ENCODE measurements at regions not wholly inside any gene's neighbourhood (a gene's known extent, or its start where the extent isn't known, plus 50 kb on each side); places are given as distances from the start of the nearest gene placed in this dataset.

GRCh38 chr4:170671171-170671570, 581.4 kb upstream of the AADAT start (continued):
- TF ChIP-seq, protein P1, sequence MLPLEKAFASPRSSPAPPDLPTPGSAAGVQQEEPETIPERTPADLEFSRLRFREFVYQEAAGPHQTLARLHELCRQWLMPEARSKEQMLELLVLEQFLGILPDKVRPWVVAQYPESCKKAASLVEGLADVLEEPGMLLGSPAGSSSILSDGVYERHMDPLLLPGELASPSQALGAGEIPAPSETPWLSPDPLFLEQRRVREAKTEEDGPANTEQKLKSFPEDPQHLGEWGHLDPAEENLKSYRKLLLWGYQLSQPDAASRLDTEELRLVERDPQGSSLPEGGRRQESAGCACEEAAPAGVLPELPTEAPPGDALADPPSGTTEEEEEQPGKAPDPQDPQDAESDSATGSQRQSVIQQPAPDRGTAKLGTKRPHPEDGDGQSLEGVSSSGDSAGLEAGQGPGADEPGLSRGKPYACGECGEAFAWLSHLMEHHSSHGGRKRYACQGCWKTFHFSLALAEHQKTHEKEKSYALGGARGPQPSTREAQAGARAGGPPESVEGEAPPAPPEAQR (CRISPR knock-in tag; IDR thresholded peaks at IDR 0.05): no peak
- no peak for TF ChIP-seq SOX15 (CRISPR knock-in tag; IDR thresholded peaks at IDR 0.05)
- no peak for TF ChIP-seq ZMAT4 (CRISPR knock-in tag; IDR thresholded peaks at IDR 0.05)
- no peak for TF ChIP-seq GTF2I (CRISPR knock-in tag; conservative IDR thresholded peaks at IDR 0.05)
- TF ChIP-seq HMGA2 (CRISPR knock-in tag; IDR thresholded peaks at IDR 0.05): no peak
- no peak for TF ChIP-seq FOXP1 (CRISPR knock-in tag; IDR thresholded peaks at IDR 0.05; ENCODE audit: borderline replicate concordance)
- no peak for TF ChIP-seq GRHL2 (CRISPR knock-in tag; IDR thresholded peaks at IDR 0.05; ENCODE audit: insufficient replicate concordance, severe bottlenecking)
- no peak for TF ChIP-seq CREB1 (CRISPR knock-in tag; IDR thresholded peaks at IDR 0.05)

- no peaks in the 10 kb centered on the region for H3K36me3 Mint-ChIP-seq
- H3K9me3 Mint-ChIP-seq: no peaks in the 10 kb centered on the region
- DNase-seq (ENCODE audit: low spot score): no peak
- peaks cover 6% of the 10 kb centered on the region for H3K4me1 Mint-ChIP-seq
- TF ChIP-seq ZMAT4 (CRISPR knock-in tag; IDR thresholded peaks at IDR 0.05) (no peak), JUN (CRISPR knock-in tag; IDR thresholded peaks at IDR 0.05) (no peak), NFE2L1 (CRISPR knock-in tag; IDR thresholded peaks at IDR 0.05) (no peak), MXD4 (CRISPR knock-in tag; IDR thresholded peaks at IDR 0.05; ENCODE audit: borderline replicate concordance) (no peak), ZBTB21 (CRISPR knock-in tag; IDR thresholded peaks at IDR 0.05; ENCODE audit: borderline replicate concordance) (no peak), ZNF138 (CRISPR knock-in tag; conservative IDR thresholded peaks at IDR 0.05) (no peak), TP53 (CRISPR knock-in tag; IDR thresholded peaks at IDR 0.05) (no peak)
- no peak overlapping the region for H3K27ac Mint-ChIP-seq
- no peak for ATAC-seq
- ChIA-PET CTCF (no interaction called here), POLR2A (no interaction called here)
- no peaks in the 10 kb centered on the region for H3K27me3 Mint-ChIP-seq (ENCODE audit: low read depth)
- no peak overlapping the region for H3K4me3 Mint-ChIP-seq
These were observed 578.1 kb upstream of the AADAT start for GRCh38 chr4:170667814-170668213.

GRCh38 chr4:170666909-170667308, 577.2 kb upstream of the AADAT start:
- TF ChIP-seq, protein P2, sequence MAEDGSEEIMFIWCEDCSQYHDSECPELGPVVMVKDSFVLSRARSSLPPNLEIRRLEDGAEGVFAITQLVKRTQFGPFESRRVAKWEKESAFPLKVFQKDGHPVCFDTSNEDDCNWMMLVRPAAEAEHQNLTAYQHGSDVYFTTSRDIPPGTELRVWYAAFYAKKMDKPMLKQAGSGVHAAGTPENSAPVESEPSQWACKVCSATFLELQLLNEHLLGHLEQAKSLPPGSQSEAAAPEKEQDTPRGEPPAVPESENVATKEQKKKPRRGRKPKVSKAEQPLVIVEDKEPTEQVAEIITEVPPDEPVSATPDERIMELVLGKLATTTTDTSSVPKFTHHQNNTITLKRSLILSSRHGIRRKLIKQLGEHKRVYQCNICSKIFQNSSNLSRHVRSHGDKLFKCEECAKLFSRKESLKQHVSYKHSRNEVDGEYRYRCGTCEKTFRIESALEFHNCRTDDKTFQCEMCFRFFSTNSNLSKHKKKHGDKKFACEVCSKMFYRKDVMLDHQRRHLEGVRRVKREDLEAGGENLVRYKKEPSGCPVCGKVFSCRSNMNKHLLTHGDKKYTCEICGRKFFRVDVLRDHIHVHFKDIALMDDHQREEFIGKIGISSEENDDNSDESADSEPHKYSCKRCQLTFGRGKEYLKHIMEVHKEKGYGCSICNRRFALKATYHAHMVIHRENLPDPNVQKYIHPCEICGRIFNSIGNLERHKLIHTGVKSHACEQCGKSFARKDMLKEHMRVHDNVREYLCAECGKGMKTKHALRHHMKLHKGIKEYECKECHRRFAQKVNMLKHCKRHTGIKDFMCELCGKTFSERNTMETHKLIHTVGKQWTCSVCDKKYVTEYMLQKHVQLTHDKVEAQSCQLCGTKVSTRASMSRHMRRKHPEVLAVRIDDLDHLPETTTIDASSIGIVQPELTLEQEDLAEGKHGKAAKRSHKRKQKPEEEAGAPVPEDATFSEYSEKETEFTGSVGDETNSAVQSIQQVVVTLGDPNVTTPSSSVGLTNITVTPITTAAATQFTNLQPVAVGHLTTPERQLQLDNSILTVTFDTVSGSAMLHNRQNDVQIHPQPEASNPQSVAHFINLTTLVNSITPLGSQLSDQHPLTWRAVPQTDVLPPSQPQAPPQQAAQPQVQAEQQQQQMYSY (CRISPR knock-in tag; IDR thresholded peaks at IDR 0.05): no peak
- TF ChIP-seq TP53 (CRISPR knock-in tag; IDR thresholded peaks at IDR 0.05): no peak
- TF ChIP-seq, protein P3, sequence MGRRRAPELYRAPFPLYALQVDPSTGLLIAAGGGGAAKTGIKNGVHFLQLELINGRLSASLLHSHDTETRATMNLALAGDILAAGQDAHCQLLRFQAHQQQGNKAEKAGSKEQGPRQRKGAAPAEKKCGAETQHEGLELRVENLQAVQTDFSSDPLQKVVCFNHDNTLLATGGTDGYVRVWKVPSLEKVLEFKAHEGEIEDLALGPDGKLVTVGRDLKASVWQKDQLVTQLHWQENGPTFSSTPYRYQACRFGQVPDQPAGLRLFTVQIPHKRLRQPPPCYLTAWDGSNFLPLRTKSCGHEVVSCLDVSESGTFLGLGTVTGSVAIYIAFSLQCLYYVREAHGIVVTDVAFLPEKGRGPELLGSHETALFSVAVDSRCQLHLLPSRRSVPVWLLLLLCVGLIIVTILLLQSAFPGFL (CRISPR knock-in tag; IDR thresholded peaks at IDR 0.05; ENCODE audit: borderline replicate concordance): no peak
- no peak for TF ChIP-seq TCF7 (CRISPR knock-in tag; IDR thresholded peaks at IDR 0.05; ENCODE audit: low read depth)
- TF ChIP-seq, protein P1 (CRISPR knock-in tag; IDR thresholded peaks at IDR 0.05): no peak
- TF ChIP-seq ZNF671 (CRISPR knock-in tag; IDR thresholded peaks at IDR 0.05): no peak
- TF ChIP-seq, protein P4, sequence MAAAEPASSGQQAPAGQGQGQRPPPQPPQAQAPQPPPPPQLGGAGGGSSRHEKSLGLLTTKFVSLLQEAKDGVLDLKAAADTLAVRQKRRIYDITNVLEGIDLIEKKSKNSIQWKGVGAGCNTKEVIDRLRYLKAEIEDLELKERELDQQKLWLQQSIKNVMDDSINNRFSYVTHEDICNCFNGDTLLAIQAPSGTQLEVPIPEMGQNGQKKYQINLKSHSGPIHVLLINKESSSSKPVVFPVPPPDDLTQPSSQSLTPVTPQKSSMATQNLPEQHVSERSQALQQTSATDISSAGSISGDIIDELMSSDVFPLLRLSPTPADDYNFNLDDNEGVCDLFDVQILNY (CRISPR knock-in tag; IDR thresholded peaks at IDR 0.05): no peak
- no peak for TF ChIP-seq STAT6 (CRISPR knock-in tag; conservative IDR thresholded peaks at IDR 0.05; ENCODE audit: low read depth)
- POLR2A ChIA-PET: no interaction called here
- Mint-ChIP-seq H3K4me1 (peaks cover 3% of the 10 kb centered on the region), H3K27me3 (ENCODE audit: low read depth) (no peaks in the 10 kb centered on the region), H3K36me3 (no peaks in the 10 kb centered on the region), H3K4me3 (no peak overlapping the region), H3K27ac (no peak overlapping the region), H3K9me3 (no peaks in the 10 kb centered on the region)
- ATAC-seq (no peak), DNase-seq (ENCODE audit: low spot score) (no peak)
- CTCF ChIA-PET: no interaction called here
